Fibroblast of mammary gland (primary cell): ENCODE measurements at regions not wholly inside any gene's neighbourhood (a gene's known extent, or its start where the extent isn't known, plus 50 kb on each side); places are given as distances from the start of the nearest gene placed in this dataset.
A peak's percentile ranks its signal among the peaks of the same experiment; 100 is the strongest.

Experiments used
- DNase-seq: peaks from one replicate; pipeline ENCODE4 v3.0.0-alpha.2; 2010; ENCODE audit warnings: low read depth
- H3K4me3 ChIP-seq: 2 replicates; pipeline ENCODE4 v1.5.1; 2011; ENCODE audit warnings: low read depth, mild to moderate bottlenecking, low read length, moderate library complexity; ENCODE audit not compliant: control insufficient read depth
- TF ChIP-seq, protein P1 (sequence below): conservative IDR thresholded peaks from 2 replicates; pipeline ENCODE4 v1.5.1; 2011; ENCODE audit warnings: low read depth, low read length, inconsistent platforms; ENCODE audit not compliant: control insufficient read depth, insufficient read depth

GRCh38 chr2:121076885-121077549 lies 208.0 kb downstream of the TFCP2L1 start:
- H3K4me3 ChIP-seq, result no peak overlapping the region
- DNase-seq, result peak; percentile 29
- TF ChIP-seq, protein P1, sequence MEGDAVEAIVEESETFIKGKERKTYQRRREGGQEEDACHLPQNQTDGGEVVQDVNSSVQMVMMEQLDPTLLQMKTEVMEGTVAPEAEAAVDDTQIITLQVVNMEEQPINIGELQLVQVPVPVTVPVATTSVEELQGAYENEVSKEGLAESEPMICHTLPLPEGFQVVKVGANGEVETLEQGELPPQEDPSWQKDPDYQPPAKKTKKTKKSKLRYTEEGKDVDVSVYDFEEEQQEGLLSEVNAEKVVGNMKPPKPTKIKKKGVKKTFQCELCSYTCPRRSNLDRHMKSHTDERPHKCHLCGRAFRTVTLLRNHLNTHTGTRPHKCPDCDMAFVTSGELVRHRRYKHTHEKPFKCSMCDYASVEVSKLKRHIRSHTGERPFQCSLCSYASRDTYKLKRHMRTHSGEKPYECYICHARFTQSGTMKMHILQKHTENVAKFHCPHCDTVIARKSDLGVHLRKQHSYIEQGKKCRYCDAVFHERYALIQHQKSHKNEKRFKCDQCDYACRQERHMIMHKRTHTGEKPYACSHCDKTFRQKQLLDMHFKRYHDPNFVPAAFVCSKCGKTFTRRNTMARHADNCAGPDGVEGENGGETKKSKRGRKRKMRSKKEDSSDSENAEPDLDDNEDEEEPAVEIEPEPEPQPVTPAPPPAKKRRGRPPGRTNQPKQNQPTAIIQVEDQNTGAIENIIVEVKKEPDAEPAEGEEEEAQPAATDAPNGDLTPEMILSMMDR, result peak; percentile 71

DNA sequence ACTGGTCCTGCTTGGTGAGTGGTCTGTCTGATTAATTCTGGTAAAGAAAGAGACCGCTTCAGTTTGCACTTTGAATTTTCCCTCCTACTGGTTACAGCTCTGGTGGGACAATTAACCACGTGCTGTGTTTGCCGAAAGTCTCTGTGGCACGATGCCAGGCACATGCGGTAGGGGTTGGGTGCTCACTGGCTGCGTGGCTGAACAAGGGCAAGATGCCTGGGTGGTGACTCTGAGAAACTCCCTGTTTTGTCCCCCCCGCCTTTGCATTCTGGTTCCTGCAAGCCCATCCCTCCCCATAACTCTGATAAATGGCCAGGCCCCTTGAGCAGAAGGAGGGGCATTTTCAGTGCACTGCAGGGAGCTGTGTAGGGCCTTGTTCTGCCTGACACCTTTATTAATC lies 206.1 kb downstream of the TFCP2L1 start:
- no peak overlapping the region for H3K4me3 ChIP-seq
- TF ChIP-seq, protein P1, result no peak
- DNase-seq, result no peak

GRCh38 chr2:121080013-121080772 lies 204.8 kb downstream of the TFCP2L1 start:
- peak; percentile 49 for DNase-seq
- TF ChIP-seq, protein P1, result peak; percentile 84
- H3K4me3 ChIP-seq, result no peak overlapping the region

DNA sequence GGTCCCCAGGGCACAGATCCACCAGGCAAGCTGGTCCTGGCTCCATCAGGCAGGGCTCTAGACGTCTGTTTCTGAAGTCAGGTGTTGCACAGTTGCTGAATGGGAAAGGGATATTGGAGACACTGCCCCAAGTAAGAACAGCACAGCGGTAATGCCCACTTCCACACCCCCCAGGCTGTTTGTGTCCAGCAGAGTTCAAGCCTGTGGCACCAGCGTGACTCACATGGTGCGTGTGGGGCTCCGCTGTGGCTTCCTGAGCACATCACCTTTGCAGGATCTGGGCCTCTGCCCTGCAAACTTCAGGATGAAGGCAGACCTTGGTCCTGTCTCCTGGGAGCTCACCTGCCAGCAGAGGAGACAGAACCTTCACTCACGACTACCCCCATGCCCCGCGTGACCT lies 203.3 kb downstream of the TFCP2L1 start:
- TF ChIP-seq, protein P1, result no peak
- no peak for DNase-seq
- H3K4me3 ChIP-seq, result no peak overlapping the region

GRCh38 chr2:121082191-121082590 lies 202.8 kb downstream of the TFCP2L1 start:
- no peak overlapping the region for H3K4me3 ChIP-seq
- TF ChIP-seq, protein P1, result no peak
- no peak for DNase-seq

- DNase-seq, result no peak
- no peak overlapping the region for H3K4me3 ChIP-seq
- TF ChIP-seq, protein P1, result no peak
Observed at GRCh38 chr2:121084130-121084680, 200.8 kb downstream of the TFCP2L1 start.
